HG03442 (cell line): ENCODE measurements at regions not wholly inside any gene's neighbourhood (a gene's known extent, or its start where the extent isn't known, plus 50 kb on each side); places are given as distances from the start of the nearest gene placed in this dataset.
"Not testable (repeated sequence)": the region's sequence is repeated elsewhere in the genome, so short reads cannot be mapped to it uniquely, and the experiment has no call there.

Experiments
- ATAC-seq: cut with Tn5 transposase; IDR thresholded peaks from one replicate; pipeline ENCODE4 v1.9.1; 2021; ENCODE audit warnings: mild to moderate bottlenecking, moderate library complexity; ENCODE audit not compliant: unreplicated experiment

DNA sequence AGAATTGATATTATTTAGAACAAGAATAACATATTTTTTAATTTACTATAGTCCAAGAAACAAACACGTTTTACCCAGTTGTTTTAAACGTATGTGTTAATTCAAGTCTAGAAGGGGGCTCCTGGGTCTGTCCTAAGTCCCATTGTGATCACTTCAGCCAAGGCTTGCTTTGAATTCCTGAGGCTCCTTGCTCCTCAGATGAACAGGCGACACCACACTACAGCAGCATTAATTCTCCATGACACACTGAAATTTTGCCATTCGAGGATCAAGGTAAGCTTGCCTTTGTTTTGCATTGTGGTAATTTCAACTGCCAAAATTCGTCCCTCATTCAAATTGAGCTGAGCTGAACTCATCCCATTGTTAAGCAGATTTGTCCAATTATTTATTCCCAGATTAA lies 1442.6 kb downstream of the SLITRK5 start:
- ATAC-seq = no peak

DNA sequence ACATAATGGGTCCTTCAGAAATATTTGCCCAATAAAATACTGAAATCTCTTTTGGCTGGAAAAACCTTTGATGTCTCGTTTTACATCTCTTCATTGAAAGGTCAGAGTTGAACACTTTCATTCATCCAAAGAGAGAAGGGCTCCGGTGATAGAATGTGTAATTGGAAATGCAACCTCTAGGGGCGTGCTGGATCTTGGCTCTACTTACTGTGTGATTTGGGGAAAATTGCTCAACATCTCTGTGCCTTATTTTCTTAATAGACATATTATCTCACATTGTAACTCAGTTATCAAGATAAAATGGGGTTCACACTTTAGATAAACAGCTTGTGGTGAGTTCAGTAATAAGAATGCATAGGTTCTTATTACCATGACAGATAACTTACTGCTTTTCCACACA lies 1444.1 kb downstream of the SLITRK5 start:
- ATAC-seq = no peak

DNA sequence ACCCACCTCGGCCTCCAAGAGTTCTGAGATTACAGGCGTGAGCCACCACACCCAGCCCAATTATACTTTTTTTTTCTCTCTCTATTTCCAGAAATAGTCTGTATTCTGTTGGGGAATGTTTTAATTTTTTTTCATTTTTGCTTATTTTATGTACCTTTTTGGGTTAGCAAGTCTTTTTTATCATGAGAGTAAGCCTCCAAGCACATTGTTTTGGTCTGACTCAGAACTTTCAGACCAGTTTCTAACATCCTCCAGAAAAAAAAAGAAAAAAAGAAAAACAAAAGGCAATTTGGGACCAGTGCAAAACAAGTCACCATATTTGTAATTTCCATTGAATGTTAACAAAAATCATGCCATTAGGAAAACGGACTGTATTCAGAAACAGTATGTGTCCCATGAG lies 1465.5 kb downstream of the SLITRK5 start:
- no peak for ATAC-seq

DNA sequence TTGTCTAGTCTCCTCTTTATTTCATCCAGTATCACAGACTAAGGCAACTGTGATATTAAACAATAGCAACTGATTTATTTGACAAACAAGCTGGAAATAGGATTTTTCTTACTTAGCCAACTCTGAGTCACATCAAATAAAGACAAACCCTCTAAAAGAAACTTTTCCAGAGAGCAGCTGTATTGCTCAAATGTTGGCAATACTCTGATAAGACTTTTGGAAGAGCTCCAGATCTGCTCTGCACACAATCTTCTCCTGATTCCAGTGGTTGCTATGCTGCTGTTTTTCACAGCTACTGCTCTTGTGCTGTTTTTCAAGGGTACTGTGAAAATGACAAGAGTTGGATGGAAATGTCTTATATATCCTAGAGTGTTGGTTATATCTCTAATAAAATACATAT lies 1479.2 kb downstream of the SLITRK5 start:
- no peak for ATAC-seq

DNA sequence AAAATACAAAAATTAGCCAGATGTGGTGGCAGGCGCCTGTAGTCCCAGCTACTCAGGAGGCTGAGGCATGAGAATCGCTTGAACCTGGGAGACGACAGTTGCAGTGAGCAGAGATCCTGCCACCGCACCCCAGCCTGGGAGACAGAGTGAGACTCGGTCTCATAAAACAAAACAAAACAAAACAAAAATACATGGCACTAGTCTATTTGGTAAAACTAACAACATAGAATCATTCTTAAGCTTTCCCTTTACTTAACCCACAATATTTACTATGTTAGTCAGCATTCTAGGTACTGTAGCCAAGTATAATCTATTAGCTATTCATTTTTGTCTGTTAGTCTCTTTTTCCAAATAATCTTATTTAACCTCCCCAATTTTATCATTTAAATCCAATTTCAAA lies 1482.8 kb downstream of the SLITRK5 start:
- no peak for ATAC-seq

DNA sequence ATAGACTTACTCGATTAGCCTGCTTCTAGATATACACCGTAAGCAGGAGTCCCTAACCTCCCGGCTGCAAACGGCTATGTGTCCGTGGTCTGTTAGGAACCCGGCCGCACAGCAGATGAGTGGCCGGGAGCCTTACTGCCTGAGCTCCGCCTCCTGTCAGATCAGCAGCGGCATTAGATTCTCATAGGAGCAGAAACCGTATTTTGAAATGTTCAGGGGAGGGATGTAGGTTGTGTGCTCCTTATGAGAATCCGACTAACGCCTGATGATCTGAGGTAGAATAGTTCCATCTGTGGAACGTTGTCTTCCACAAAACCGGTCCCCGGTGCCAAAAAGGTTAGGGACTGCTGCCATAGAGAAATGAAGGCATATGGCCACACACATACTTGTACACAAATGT lies 1491.9 kb downstream of the SLITRK5 start:
- no peak for ATAC-seq

DNA sequence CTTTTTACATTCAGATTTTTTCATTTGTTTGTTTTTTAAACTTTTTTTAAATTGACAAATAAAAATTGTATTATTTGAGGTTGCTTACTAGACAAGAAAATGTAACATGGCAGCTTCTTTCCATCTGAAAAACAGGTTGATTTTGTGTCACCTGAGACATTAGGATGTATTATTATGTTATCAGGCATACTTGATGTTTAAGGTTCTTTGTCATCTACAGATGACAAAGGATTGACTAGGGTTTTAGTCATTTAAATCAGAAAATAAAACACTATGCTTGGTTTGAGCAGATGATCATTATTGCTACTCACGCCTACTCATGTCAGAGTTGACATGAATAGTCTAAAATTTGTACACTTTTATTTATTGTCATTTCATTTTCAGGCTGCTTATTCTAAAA lies 1494.5 kb downstream of the SLITRK5 start:
- ATAC-seq = no peak

DNA sequence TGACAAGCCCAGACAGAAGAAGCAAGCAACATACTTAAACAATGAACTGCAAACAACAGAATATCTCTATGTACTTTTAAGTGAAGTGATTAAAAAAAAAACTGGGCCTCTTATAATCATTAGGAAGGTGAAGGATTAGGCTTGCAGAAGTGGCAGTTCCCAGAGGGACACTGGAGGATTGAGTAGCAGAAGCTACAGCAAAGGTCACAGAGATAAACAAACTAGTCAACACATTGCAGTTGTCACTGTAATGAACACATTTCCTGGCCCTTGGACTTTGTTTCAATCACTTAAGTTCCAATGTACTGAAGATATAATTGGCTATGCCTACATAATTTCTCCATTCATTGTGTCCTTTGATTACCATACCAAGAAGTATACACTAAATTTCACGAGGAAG lies 1498.8 kb downstream of the SLITRK5 start:
- ATAC-seq = no peak

DNA sequence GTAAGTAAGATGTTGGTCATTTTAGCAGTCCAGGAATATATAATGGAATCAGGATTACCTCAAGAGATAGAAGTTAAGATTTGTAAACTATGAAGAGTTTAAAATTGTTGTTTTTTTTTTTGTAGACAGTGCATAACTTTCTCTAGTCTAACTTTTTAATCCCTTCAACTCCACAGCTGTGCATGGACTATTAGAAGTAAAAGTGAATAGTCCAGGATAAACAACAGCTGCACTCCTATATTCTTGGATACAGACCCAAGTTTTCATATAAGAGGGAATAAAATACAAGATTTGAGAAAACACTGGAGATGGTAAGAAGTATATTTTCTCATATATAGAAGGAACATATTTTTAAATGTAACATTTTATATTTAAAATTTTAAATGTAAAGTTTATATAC lies 1509.9 kb downstream of the SLITRK5 start:
- no peak for ATAC-seq

DNA sequence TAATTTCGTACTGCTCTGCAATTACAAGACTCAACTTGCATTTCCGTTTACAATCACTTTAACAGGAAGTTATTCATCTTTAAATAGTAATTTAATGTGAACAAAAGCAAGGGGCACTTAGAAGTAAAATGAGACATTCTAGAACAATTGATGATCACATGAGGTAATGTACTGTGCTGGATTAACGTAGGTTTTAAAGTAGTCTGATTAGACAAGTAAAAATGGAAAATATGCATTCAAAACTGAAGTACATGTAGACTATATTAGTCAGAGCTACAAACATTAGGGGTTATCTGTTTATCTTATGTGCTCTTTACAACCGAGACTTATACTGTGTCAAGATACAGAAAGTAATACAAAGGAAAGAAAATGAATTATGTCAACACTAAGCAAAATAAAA lies 1528.0 kb downstream of the SLITRK5 start:
- no peak for ATAC-seq

DNA sequence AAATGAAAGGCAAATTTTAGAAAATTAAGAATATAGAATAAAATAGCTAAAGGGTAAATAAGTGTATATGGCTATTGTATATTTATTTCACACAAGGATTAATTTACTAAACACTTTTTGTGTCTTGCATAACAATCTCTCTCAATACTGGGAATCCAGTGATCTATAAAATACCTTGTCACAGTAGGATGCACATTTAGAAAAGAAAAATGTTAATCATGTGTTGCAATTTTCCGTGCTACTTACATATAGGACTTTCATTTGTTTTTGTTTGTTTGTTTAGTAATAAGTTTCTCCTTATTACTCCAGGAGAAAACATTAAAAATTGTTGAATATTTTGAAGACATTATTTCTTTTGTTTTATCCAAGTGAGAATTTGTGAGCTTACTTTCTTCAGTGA lies 1533.3 kb downstream of the SLITRK5 start:
- no peak for ATAC-seq

DNA sequence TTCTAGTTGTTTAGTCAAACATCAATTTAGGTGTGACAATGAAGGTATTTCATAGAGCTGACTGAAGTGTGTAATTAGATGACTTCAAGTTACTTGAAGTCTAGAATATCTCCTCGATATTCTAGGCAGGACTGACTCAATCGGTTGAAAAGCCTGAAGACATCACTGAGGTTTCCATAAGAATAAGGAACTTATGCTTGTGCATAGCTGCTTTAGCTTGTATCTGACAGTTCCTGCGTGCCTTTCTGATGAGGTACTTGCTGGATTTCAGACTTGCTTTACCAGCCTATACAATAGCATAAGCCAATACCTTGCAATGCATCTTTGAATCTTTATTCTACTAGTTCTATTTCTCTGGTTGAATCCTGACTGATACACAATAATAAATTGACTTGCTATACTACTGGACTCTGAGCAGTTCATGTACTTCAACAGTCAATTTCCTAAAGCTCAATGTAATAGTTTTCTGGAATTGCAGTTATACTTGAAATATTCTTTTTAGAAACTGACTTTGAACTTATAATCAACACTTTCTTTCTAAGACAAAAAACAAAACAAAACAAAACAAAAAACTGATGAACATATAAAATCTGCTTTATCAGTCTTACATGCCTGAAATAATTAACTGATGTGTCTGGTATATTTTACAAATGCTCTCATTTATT lies 1534.8 kb downstream of the SLITRK5 start:
- no peak for ATAC-seq

DNA sequence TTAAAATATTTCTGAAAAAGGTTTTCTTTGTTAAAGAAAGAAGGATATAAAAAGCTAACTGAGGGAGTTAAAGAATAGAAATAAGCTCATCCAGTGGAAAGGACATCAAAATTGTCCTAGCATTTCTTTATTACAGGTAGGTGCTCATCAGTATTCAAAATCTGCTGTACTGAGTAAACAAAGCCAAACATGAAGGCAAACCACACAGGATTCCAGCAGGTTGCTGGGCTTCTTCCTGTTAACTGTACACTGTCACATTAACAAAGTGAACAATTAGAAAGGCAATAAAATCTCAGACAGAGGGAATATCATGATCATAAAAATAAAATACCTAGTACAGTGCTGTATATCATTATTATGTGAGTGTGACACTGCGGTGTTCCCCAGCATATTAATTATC lies 1541.0 kb downstream of the SLITRK5 start:
- no peak for ATAC-seq

DNA sequence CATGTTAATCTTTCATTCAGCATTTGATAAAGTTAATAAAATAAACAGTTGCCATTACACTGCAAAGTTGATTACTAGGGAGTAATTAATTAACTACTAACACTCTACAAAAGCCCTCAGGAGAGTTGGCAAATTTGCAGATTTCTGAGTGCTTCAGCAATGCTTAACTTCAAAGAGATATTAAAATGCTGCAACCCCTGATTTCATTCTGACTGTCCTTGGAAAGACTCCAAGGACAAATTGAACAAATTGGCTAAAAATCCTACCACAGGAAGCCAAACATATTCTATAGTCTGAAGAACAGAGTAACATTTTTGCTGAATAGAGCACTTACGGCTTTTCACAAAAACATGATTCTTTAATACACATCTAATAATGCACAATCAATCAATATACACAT lies 1543.0 kb downstream of the SLITRK5 start:
- ATAC-seq = no peak

DNA sequence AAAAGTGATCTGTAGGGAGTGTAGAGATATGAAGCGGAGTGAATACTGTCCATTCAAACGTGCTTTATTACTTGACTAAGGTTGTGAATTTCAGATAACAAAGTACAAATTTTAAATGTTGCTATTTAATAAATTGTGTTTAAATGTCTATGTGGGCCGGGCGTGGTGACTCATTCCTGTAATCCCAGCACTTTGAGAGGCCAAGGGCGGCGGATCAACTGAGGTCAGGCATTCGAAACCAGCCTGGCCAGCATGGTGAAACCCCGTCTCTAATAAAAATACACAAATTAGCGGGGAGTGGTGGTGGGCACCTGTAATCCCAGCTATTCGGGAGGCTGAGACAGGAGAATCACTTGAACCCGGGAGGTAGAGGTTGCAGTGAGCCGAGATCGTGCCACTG lies 1544.1 kb downstream of the SLITRK5 start:
- not testable (repeated sequence) for ATAC-seq

DNA sequence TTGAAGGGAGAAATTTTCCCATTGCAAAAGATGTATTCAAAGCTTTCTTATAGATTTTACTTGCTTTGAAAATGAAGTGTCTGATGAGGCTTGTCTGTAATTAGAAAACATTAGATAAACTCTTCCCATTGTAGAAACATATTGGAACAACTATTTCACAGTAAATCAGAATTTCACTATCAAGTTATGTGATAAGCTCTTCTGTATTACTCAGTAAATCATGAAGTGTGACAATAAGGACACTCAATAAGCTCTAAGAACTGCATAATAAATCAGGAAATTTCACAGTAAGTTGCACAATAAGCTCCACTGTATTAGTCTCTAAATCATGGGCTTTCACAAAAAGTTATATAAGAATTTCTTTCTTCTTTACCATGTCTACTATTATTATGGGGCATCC lies 1546.6 kb downstream of the SLITRK5 start:
- ATAC-seq = no peak

DNA sequence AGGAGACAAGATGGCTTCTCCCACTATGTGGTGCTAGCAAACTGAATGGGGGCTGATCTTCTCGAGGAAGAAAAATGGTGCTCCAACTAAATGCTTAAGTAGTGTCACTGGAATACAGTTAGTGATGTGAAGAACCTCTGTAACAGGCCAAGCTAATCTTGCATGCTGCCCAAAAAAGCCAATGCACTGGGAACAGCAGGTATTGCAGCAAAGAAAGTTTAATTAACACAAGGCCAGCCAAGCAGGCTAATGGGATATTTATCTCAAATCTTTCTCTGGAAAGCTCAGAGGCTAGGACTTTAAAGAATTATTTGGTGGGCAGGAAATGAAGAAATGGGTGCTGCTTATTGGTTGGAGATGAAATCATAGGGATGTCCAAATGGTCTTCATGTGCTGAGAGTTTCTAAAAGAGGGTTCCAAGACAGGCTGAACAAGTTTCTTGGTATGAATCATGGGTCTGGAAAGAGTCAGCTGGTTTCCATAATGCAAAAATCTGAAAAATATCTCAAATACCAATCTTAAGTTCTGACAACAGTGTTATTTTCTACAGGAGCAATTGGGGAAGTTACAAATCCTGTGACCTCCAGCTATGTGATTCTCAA lies 1550.5 kb downstream of the SLITRK5 start:
- no peak for ATAC-seq

DNA sequence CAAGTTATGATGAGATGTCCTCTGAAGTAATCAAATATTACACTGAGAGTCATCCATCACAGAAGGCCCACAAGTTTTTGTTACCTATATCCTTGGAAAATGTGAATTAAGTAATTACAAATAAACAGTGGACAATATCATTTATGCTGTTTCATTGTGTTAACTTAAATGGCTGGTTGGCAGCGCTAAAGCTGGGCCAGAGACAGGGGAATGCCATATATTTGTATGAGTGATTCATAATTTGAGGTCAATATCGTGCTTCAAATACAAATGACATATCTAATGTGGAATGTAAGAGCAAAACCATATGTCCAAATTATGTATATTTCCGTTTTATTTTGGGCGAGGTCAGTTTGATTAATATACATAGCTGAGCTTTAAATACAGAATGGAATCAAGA lies 1556.2 kb downstream of the SLITRK5 start:
- no peak for ATAC-seq

DNA sequence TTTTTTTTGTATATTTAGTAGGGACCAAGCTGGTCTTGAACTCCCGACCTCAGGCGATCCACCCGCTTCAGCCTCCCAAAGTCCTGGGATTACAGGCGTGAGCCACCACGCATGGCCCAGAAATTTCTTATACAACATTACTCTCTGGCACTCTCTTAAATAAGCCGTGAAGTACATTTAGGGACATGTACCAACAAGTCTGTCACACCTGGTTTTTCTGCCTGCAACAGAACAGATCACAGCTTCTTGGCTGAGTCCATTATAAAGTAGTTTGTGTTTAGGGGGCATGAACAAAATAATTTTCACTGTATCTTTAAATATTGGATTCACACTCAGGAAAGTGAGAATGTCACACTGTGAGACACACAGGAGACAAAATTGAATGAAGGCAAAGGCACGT lies 1567.3 kb downstream of the SLITRK5 start:
- no peak for ATAC-seq

DNA sequence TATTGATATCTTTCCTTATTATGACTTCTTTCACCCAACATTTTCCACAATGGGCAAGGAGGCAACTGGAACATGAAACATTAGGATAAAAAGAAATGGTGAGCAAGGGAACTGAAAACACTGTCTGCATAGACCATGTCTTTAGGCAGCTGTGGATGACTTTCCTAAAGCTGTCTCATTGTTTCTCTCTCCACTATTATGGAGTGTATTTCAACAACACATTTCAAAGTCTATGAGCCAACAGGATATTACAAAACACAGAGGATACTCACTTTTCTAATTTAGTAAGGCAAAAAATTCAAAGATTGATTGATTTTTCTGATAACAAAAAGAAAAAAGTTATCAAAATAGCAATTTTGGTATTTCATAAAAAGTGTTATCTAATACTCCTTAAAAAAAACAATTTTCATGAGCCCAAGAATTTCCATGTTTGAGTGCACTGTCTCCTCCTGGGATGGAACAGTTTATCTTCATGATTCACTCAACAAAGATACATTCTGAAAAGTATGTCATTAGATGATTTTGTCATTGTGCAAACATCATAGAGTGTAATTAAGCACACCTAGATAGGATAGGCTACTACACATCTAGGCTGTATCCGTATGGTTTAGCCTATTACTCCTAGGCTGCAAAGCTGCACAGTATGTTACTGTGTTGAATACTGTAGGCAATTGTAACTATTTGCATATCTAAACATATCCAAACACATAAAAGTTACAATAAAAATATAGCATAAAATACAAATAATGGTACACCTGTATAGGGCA lies 1568.4 kb downstream of the SLITRK5 start:
- no peak for ATAC-seq

DNA sequence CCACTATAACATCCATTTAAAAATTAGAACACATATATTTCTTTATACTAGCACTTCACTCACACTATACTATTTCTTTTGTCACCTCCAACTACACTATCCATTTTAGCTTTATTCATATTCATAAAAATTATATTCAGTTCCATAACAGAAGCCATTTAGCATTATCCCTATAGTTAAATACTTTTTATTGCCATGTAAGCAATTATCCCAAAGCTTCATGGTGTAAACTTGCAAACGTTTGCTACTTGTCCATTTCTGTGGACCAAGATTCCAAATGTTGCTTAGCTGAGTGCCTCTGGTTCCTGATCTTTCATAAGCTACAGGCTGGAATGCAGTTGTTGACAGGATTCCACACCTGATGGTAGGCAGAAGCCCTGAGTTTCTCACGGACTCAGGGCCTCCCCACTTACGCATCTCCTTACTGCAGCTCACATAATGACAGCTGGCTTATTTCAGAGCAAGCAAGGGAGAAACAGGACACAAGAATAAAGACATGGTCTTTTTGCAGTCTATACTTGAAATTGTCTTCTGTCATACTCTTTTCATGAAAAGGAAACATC lies 1584.8 kb downstream of the SLITRK5 start:
- no peak for ATAC-seq

DNA sequence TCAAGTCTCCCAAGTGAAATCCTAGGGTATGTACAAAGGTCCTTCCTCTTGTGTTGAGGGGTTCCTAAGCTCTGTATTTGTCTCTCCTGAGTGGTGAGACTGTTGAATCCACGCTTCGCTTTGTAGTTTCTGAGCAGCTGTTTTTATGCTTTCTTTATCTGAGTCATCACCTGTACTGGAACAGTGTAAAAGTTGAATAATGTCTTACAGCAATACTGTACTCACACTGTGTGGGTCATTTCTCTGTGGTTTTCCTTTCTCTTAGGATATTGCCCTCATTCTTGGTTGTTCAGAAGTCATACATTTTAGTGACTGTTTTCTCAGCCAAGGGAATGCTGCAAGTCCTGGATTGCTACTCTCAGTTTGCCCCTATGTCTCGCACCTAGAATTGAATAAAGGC lies 1596.6 kb downstream of the SLITRK5 start:
- no peak for ATAC-seq
